ENCODE measurements at regions not wholly inside any gene's neighbourhood (a gene's known extent, or its start where the extent isn't known, plus 50 kb on each side); places are given as distances from the start of the nearest gene placed in this dataset.

- Histone ChIP-seq H2AK5ac (ENCODE audit: low read depth, low read length) (no peak overlapping the region), H4K91ac (replicated peaks; ENCODE audit: insufficient read length, low read length) (no peak overlapping the region), H2BK20ac (ENCODE audit: low read length) (no peak overlapping the region), H3K27me3 (replicated peaks in 1 of 4; ENCODE audit: control insufficient read depth in 3 of 4, extremely low read depth in 1 of 4, insufficient read depth in 3 of 4, low read length in 3 of 4) (no peaks in the 10 kb centered on the region), H3K23ac (ENCODE audit: insufficient read length) (no peak overlapping the region), H2BK120ac (replicated peaks; ENCODE audit: low read depth, low read length) (no peak overlapping the region), H4K20me1 (replicated peaks in 1 of 2; ENCODE audit: control insufficient read depth in 1 of 2, insufficient read depth in 2 of 2, low read length in 2 of 2) (no peaks in the 10 kb centered on the region), H3K4ac (replicated peaks; ENCODE audit: insufficient read length, low read depth, low read length) (no peak overlapping the region), H4K8ac (ENCODE audit: extremely low read depth, insufficient read depth, low read length) (no peak overlapping the region), H3K4me1 (replicated peaks in 1 of 4; ENCODE audit: control insufficient read depth in 3 of 4, insufficient read depth in 4 of 4, low read length in 3 of 4) (no peaks in the 10 kb centered on the region; a peak in 1 of 7 replicates), H3K4me3 (ENCODE audit: extremely low read depth in 1 of 4, insufficient read depth in 2 of 4, low read depth in 3 of 4, low read length in 4 of 4) (no peak overlapping the region), H2BK15ac (ENCODE audit: low read length) (no peak overlapping the region), H3K9ac (replicated peaks in 1 of 4; ENCODE audit: extremely low read depth in 1 of 4, low read depth in 3 of 4, low read length in 3 of 4) (no peak overlapping the region), H3K56ac (replicated peaks; ENCODE audit: insufficient read length, low read depth, low read length) (no peak overlapping the region), H3K4me2 (ENCODE audit: insufficient read depth in 1 of 2, low read depth in 2 of 2, low read length in 2 of 2) (no peak overlapping the region), H2BK5ac (ENCODE audit: low read depth, low read length) (no peak overlapping the region), H4K5ac (ENCODE audit: insufficient read length, low read depth, low read length) (no peak overlapping the region), H3K14ac (ENCODE audit: insufficient read length) (no peak overlapping the region), H3K79me1 (ENCODE audit: low read depth, low read length) (no peaks in the 10 kb centered on the region), H3K9me3 (ENCODE audit: insufficient read depth in 2 of 2, low read depth in 1 of 2, low read length in 1 of 2) (no peaks in the 10 kb centered on the region), H2AFZ (ENCODE audit: low read length) (no peak overlapping the region), H3K23me2 (ENCODE audit: low read depth, low read length) (no peaks in the 10 kb centered on the region), H3K36me3 (ENCODE audit: control insufficient read depth in 2 of 4, insufficient read depth in 4 of 4, low read length in 3 of 4) (no peaks in the 10 kb centered on the region), H3K27ac (ENCODE audit: low read depth, low read length) (no peak overlapping the region), H2BK12ac (ENCODE audit: low read depth, low read length) (no peak overlapping the region), H3K18ac (ENCODE audit: extremely low read depth, low read length) (no peak overlapping the region), H3K79me2 (ENCODE audit: control insufficient read depth in 1 of 2, insufficient read depth in 2 of 2, low read length in 2 of 2) (no peaks in the 10 kb centered on the region)
- ChIA-PET CTCF (ENCODE audit: partially characterized antibody) (interaction anchor here (0.8 to 1.7 kb wide), 3 partner anchors 14 to 184 kb away, joined by 3 to 4 read pairs (median 3); no protein-coding TSS in a partner anchor), POLR2A (ENCODE audit: partially characterized antibody) (no interaction called here)
- TF ChIP-seq EP300 (IDR thresholded peaks at IDR 0.05; ENCODE audit: borderline replicate concordance in 1 of 2, low read depth in 2 of 2, low read length in 2 of 2): no peak
- no peak for TF ChIP-seq KDM4A (IDR thresholded peaks at IDR 0.05; ENCODE audit: low read depth, low read length, severe bottlenecking)
- TF ChIP-seq BACH1 (IDR thresholded peaks at IDR 0.05; ENCODE audit: low read length): no peak
- TF ChIP-seq SP1 (IDR thresholded peaks at IDR 0.05; ENCODE audit: low read depth, low read length): no peak
- no peak for TF ChIP-seq TEAD4 (IDR thresholded peaks at IDR 0.05; ENCODE audit: low read depth, low read length)
- TF ChIP-seq PHF8 (conservative IDR thresholded peaks at IDR 0.05; ENCODE audit: low read depth, low read length): no peak
- no peak for TF ChIP-seq RBBP5 (IDR thresholded peaks at IDR 0.05; ENCODE audit: borderline replicate concordance, low read depth, low read length)
- no peak for TF ChIP-seq EGR1 (IDR thresholded peaks at IDR 0.05; ENCODE audit: borderline replicate concordance, low read depth, low read length)
- TF ChIP-seq NRF1 (IDR thresholded peaks at IDR 0.05; ENCODE audit: low read depth, low read length): no peak
- TF ChIP-seq RXRA (IDR thresholded peaks at IDR 0.05; ENCODE audit: insufficient read depth, low read depth, low read length): no peak
- no peak for TF ChIP-seq POLR2A (IDR thresholded peaks at IDR 0.05; ENCODE audit: control extremely low read depth in 1 of 2, low read depth in 2 of 2, low read length in 2 of 2)
- no peak for TF ChIP-seq SP4 (IDR thresholded peaks at IDR 0.05; ENCODE audit: low read length)
- TF ChIP-seq CBX8 (IDR thresholded peaks at IDR 0.05; ENCODE audit: borderline replicate concordance, low read depth, low read length): no peak
- TF ChIP-seq MAX (IDR thresholded peaks at IDR 0.05): no peak
- no peak for DNase-seq (ENCODE audit: low read depth in 1 of 2, low spot score in 2 of 2)
- WGBS, 2 experiments (ENCODE audit: extremely low coverage in 1 of 2, insufficient coverage in 1 of 2, insufficient read length in 1 of 2, insufficient replicate concordance in 2 of 2, low coverage in 1 of 2, low lambda C conversion rate in 2 of 2, missing lambda C conversion rate in 1 of 2): 86% methylated on average over 4 of the region's 4 CpGs; no CpG with 5 or more reads in 1 of the 2 experiments
- FAIRE-seq: no peak
Observed at GRCh38 chr5:135689506-135689905, 110.7 kb upstream of the CXCL14 start.

Measured in H1 (cell line).